H1 (cell line): ENCODE measurements at regions not wholly inside any gene's neighbourhood (a gene's known extent, or its start where the extent isn't known, plus 50 kb on each side); places are given as distances from the start of the nearest gene placed in this dataset.
A peak's percentile ranks its signal among the peaks of the same experiment; 100 is the strongest.

Experiments
- CTCF ChIA-PET: fragments of 300-600 bp; sonication (Branson Sonifier 250); formaldehyde crosslinking; loops from one replicate; lab custom pipeline; 2021; ENCODE audit not compliant: partially characterized antibody; lab: Charles Lee
- POLR2A ChIA-PET: fragments of 300-600 bp; sonication (Branson Sonifier 250); formaldehyde crosslinking; loops from one replicate; lab custom pipeline; 2021; ENCODE audit warnings: inconsistent platforms; ENCODE audit not compliant: partially characterized antibody; lab: Charles Lee
- DNase-seq, 2 experiments: peaks; one replicate each; pipeline versions ENCODE4 v3.0.0 to v3.0.0-alpha.2; 2010 to 2022; ENCODE audit warnings: low spot score in 2 of 2, low read depth in 1 of 2, mixed read lengths in 1 of 2
- FAIRE-seq: peaks from 2 replicates; lab custom pipeline; 2011; peaks lifted over from hg19 to GRCh38; lab: Jason Lieb, UNC
- H2AFZ ChIP-seq: 2 replicates; pipeline ENCODE4 v1.8.1; 2012; ENCODE audit warnings: low read length, inconsistent platforms
- H2AK5ac ChIP-seq: 2 replicates; pipeline ENCODE4 v1.6.1; 2013; ENCODE audit warnings: low read depth, low read length
- H2BK120ac ChIP-seq: replicated peaks from 2 replicates; pipeline ENCODE3; 2013; ENCODE audit warnings: low read depth, low read length, inconsistent platforms
- H2BK12ac ChIP-seq: 2 replicates; pipeline ENCODE4 v1.6.1; 2013; ENCODE audit warnings: low read depth, low read length
- H2BK15ac ChIP-seq: 2 replicates; pipeline ENCODE4 v1.6.1; 2013; ENCODE audit warnings: low read length
- H2BK20ac ChIP-seq: 2 replicates; pipeline ENCODE4 v1.6.1; 2013; ENCODE audit warnings: low read length
- H2BK5ac ChIP-seq: 2 replicates; pipeline ENCODE4 v1.6.1; 2013; ENCODE audit warnings: low read depth, low read length
- H3K14ac ChIP-seq: 2 replicates; pipeline ENCODE4 v1.6.1; 2013; ENCODE audit warnings: inconsistent platforms; ENCODE audit not compliant: insufficient read length
- H3K18ac ChIP-seq: 2 replicates; pipeline ENCODE4 v1.6.1; 2013; ENCODE audit warnings: low read length; ENCODE audit errors: extremely low read depth
- H3K23ac ChIP-seq: 2 replicates; pipeline ENCODE4 v1.6.1; 2013; ENCODE audit warnings: inconsistent platforms; ENCODE audit not compliant: insufficient read length
- H3K23me2 ChIP-seq: 2 replicates; pipeline ENCODE4 v1.6.1; 2013; ENCODE audit warnings: low read depth, low read length
- H3K27ac ChIP-seq: 2 replicates; pipeline ENCODE4 v1.6.1; 2011; ENCODE audit warnings: low read depth, low read length, inconsistent platforms
- H3K27me3 ChIP-seq, 4 experiments: replicated peaks in 1 of 4; 1 replicate in 1 of 4; 2 replicates in 3 of 4; pipeline versions ENCODE4 v1.6.1 to v1.8.1; 2011 to 2013; ENCODE audit warnings: low read length in 3 of 4, mild to moderate bottlenecking in 3 of 4, inconsistent platforms in 2 of 4, mixed read lengths in 2 of 4, moderate library complexity in 1 of 4; ENCODE audit not compliant: control insufficient read depth in 3 of 4, insufficient read depth in 3 of 4; ENCODE audit errors: extremely low read depth in 1 of 4
- H3K36me3 ChIP-seq, 4 experiments: 2 replicates each; pipeline versions ENCODE4 v1.6.1 to v1.8.1; 2011 to 2013; ENCODE audit warnings: mild to moderate bottlenecking in 4 of 4, low read length in 3 of 4, moderate library complexity in 2 of 4, control low read depth in 1 of 4, inconsistent platforms in 1 of 4; ENCODE audit not compliant: insufficient read depth in 4 of 4, control insufficient read depth in 2 of 4
- H3K4ac ChIP-seq: replicated peaks from 2 replicates; pipeline ENCODE3; 2013; ENCODE audit warnings: low read length, low read depth, mixed read lengths, inconsistent platforms; ENCODE audit not compliant: insufficient read length
- H3K4me1 ChIP-seq, 4 experiments: replicated peaks in 1 of 4; 1 replicate in 1 of 4; 2 replicates in 3 of 4; pipeline versions ENCODE4 v1.6.1 to v1.8.1; 2011 to 2013; ENCODE audit warnings: low read length in 3 of 4, inconsistent platforms in 2 of 4, mixed read lengths in 1 of 4; ENCODE audit not compliant: insufficient read depth in 4 of 4, control insufficient read depth in 3 of 4
- H3K4me2 ChIP-seq, 2 experiments: 2 replicates each; pipeline versions ENCODE4 v1.6.1 to v1.8.1; 2011 to 2013; ENCODE audit warnings: low read depth in 2 of 2, low read length in 2 of 2, control low read depth in 1 of 2, inconsistent platforms in 1 of 2, mild to moderate bottlenecking in 1 of 2; ENCODE audit not compliant: insufficient read depth in 1 of 2
- H3K4me3 ChIP-seq, 4 experiments: fragments of 200-600, 300-600 bp in 1 of 4; sonication (generic), shearing (Covaris generic), sonication (Bioruptor Twin) in 1 of 4; 2 replicates each; pipeline versions ENCODE4 v1.5.1 to v1.8.1; 2011 to 2016; ENCODE audit warnings: low read length in 4 of 4, low read depth in 3 of 4, control low read depth in 2 of 4, inconsistent platforms in 2 of 4, mild to moderate bottlenecking in 2 of 4, mixed read lengths in 1 of 4, moderate library complexity in 1 of 4; ENCODE audit not compliant: insufficient read depth in 2 of 4; ENCODE audit errors: extremely low read depth in 1 of 4
- H3K56ac ChIP-seq: replicated peaks from 2 replicates; pipeline ENCODE3; 2013; ENCODE audit warnings: low read depth, mild to moderate bottlenecking, mixed read lengths, low read length, inconsistent platforms; ENCODE audit not compliant: insufficient read length
- H3K79me1 ChIP-seq: 2 replicates; pipeline ENCODE4 v1.6.1; 2013; ENCODE audit warnings: low read depth, low read length, control low read depth
- H3K79me2 ChIP-seq, 2 experiments: 2 replicates each; pipeline versions ENCODE4 v1.6.1 to v1.8.1; 2012 to 2013; ENCODE audit warnings: low read length in 2 of 2, mild to moderate bottlenecking in 2 of 2, inconsistent platforms in 1 of 2; ENCODE audit not compliant: insufficient read depth in 2 of 2, control insufficient read depth in 1 of 2
- H3K9ac ChIP-seq, 4 experiments: replicated peaks in 1 of 4; 1 replicate in 1 of 4; 2 replicates in 3 of 4; pipeline versions ENCODE4 v1.6.1 to v1.8.1; 2011 to 2013; ENCODE audit warnings: low read depth in 3 of 4, low read length in 3 of 4, control low read depth in 2 of 4, mild to moderate bottlenecking in 2 of 4, moderate library complexity in 2 of 4, inconsistent platforms in 1 of 4; ENCODE audit errors: extremely low read depth in 1 of 4
- H3K9me3 ChIP-seq, 2 experiments: 2 replicates each; pipeline versions ENCODE4 v1.6.1 to v1.8.1; 2012 to 2013; ENCODE audit warnings: mild to moderate bottlenecking in 2 of 2, moderate library complexity in 2 of 2, control low read depth in 1 of 2, inconsistent platforms in 1 of 2, low read depth in 1 of 2, low read length in 1 of 2, mixed read lengths in 1 of 2; ENCODE audit not compliant: insufficient read depth in 2 of 2
- H4K20me1 ChIP-seq, 2 experiments: replicated peaks in 1 of 2; 2 replicates each; pipeline versions ENCODE3 to v1.8.1; 2011 to 2013; ENCODE audit warnings: inconsistent platforms in 2 of 2, low read length in 2 of 2, mild to moderate bottlenecking in 1 of 2; ENCODE audit not compliant: insufficient read depth in 2 of 2, control insufficient read depth in 1 of 2
- H4K5ac ChIP-seq: 2 replicates; pipeline ENCODE4 v1.6.1; 2013; ENCODE audit warnings: low read length, low read depth, mixed read lengths, inconsistent platforms; ENCODE audit not compliant: insufficient read length
- H4K8ac ChIP-seq: 2 replicates; pipeline ENCODE4 v1.8.0; 2013; ENCODE audit warnings: mild to moderate bottlenecking, moderate library complexity, low read length, inconsistent platforms; ENCODE audit not compliant: insufficient read depth; ENCODE audit errors: extremely low read depth
- H4K91ac ChIP-seq: replicated peaks from 2 replicates; pipeline ENCODE3; 2013; ENCODE audit warnings: low read length, mixed read lengths, inconsistent platforms; ENCODE audit not compliant: insufficient read length
- CHD1 ChIP-seq: IDR thresholded peaks from 2 replicates; pipeline ENCODE4 v1.6.1; 2012; ENCODE audit warnings: low read depth, low read length, improper control_type of control experiment
- CHD2 ChIP-seq: IDR thresholded peaks from 2 replicates; pipeline ENCODE4 v1.6.1; 2012; ENCODE audit warnings: low read length, improper control_type of control experiment
- HDAC6 ChIP-seq: IDR thresholded peaks from one replicate; pipeline ENCODE4 v1.7.1; 2012; ENCODE audit warnings: low read depth, mild to moderate bottlenecking, inconsistent platforms, low read length, moderate library complexity
- KDM4A ChIP-seq: IDR thresholded peaks from one replicate; pipeline ENCODE4 v1.7.1; 2012; ENCODE audit warnings: low read depth, mild to moderate bottlenecking, moderate library complexity, low read length, inconsistent platforms; ENCODE audit not compliant: severe bottlenecking
- MAFK ChIP-seq: IDR thresholded peaks from 2 replicates; pipeline ENCODE4 v1.6.1; 2012; ENCODE audit warnings: low read depth, mild to moderate bottlenecking, improper control_type of control experiment, low read length
- NRF1 ChIP-seq: IDR thresholded peaks from 2 replicates; pipeline ENCODE4 v1.6.1; 2011; ENCODE audit warnings: mild to moderate bottlenecking, low read depth, low read length, improper control_type of control experiment
- SIN3A ChIP-seq, 2 experiments: IDR thresholded peaks in 1 of 2; conservative IDR thresholded peaks in 1 of 2; 2 replicates each; pipeline ENCODE4 v1.6.1; 2011 to 2012; ENCODE audit warnings: low read length in 2 of 2, improper control_type of control experiment in 1 of 2, low read depth in 1 of 2, mild to moderate bottlenecking in 1 of 2
- SRF ChIP-seq: IDR thresholded peaks from 2 replicates; pipeline ENCODE4 v1.6.1; 2011; ENCODE audit warnings: mild to moderate bottlenecking, low read depth, low read length, moderate library complexity
- TAF7 ChIP-seq: optimal IDR thresholded peaks from 2 replicates; pipeline ENCODE3; 2011; ENCODE audit warnings: low read depth, mild to moderate bottlenecking, inconsistent platforms, low read length, moderate library complexity, borderline replicate concordance
- TEAD4 ChIP-seq: IDR thresholded peaks from 2 replicates; pipeline ENCODE4 v1.6.1; 2012; ENCODE audit warnings: low read depth, low read length, inconsistent platforms, mixed read lengths
- YY1 ChIP-seq: IDR thresholded peaks from 2 replicates; pipeline ENCODE4 v1.6.1; 2011; ENCODE audit warnings: low read depth, mild to moderate bottlenecking, low read length
- WGBS, 2 experiments: shearing (Covaris generic) in 1 of 2; methylation state at CpG; one replicate each; pipeline versions ENCODE4 v1.1.6 to v1.1.7; 2013 to 2015; ENCODE audit warnings: low lambda C conversion rate in 2 of 2, mixed read lengths in 2 of 2, inconsistent platforms in 1 of 2, low coverage in 1 of 2, missing lambda C conversion rate in 1 of 2; ENCODE audit not compliant: insufficient replicate concordance in 2 of 2, insufficient coverage in 1 of 2, insufficient read length in 1 of 2; ENCODE audit errors: extremely low coverage in 1 of 2, missing lambda C conversion rate in 1 of 2; 5-methylcytosine and 5-hydroxymethylcytosine counted together

GRCh38 chr6:26224547-26224912 is 137.3 kb downstream of the HFE start:
- Histone ChIP-seq H3K79me2 (peaks cover 0 to 5% of the 10 kb centered on the region in 2 experiments; a peak in 1 of 4 replicates), H3K18ac (no peak overlapping the region), H2BK20ac (no peak overlapping the region), H4K91ac (no peak overlapping the region), H2BK12ac (no peak overlapping the region; the same call in 1 of the 2 replicates), H2AFZ (no peak overlapping the region), H4K5ac (peak overlapping the region; percentile 99), H3K27ac (peak overlapping the region; percentile 91), H3K14ac (no peak overlapping the region), H3K4me3 (peak overlapping the region; percentile 61 to 94 (median 76)), H2AK5ac (no peak overlapping the region), H3K23me2 (peaks cover 13% of the 10 kb centered on the region), H4K8ac (no peak overlapping the region), H2BK5ac (peak overlapping the region; percentile 80; the same call in 1 of the 2 replicates), H3K36me3 (no peaks in the 10 kb centered on the region), H3K9ac (peak overlapping the region; percentile 82 to 97 (median 85); a peak in 6 of 7 replicates), H3K4ac (no peak overlapping the region), H3K27me3 (no peaks in the 10 kb centered on the region), H3K4me1 (peaks cover 0 to 6% (median 3%) of the 10 kb centered on the region in 4 experiments; a peak in 4 of 7 replicates), H4K20me1 (peaks cover 0 to 2% of the 10 kb centered on the region in 2 experiments)
- ChIA-PET CTCF (interaction anchor here (1.0 to 2.3 kb wide), 7 partner anchors 8 to 60 kb away, joined by 3 to 10 read pairs (median 5); a partner anchor contains a TSS), POLR2A (interaction anchor here (0.8 to 17.1 kb wide), 29 partner anchors 11 to 1669 kb away, joined by 3 to 2731 read pairs (median 14); a partner anchor contains a TSS)
- no peak for DNase-seq
- TF ChIP-seq TEAD4 (no peak), TAF7 (peak; percentile 39), YY1 (no peak), SIN3A (conservative IDR thresholded peaks at IDR 0.05 in 1 of 2, IDR thresholded peaks at IDR 0.05 in 1 of 2; ENCODE audit: low read depth in 1 of 2, low read length in 2 of 2) (no peak), SRF (no peak), KDM4A (no peak), MAFK (no peak), HDAC6 (no peak), NRF1 (no peak), CHD2 (no peak), CHD1 (peak; percentile 69)
- TF ChIP-seq, all 59 proteins: peak for 2
- H3K79me1 ChIP-seq, result no peaks in the 10 kb centered on the region
- H2BK120ac ChIP-seq, result peak overlapping the region; percentile 26
- no peak for FAIRE-seq
- H3K9me3 ChIP-seq, result no peaks in the 10 kb centered on the region
- no peak overlapping the region for H3K23ac ChIP-seq
- no peak overlapping the region for H2BK15ac ChIP-seq
- peak overlapping the region; percentile 62 for H3K56ac ChIP-seq
- WGBS, 2 experiments, result 1% methylated on average over 6 of the region's 6 CpGs; no CpG with 5 or more reads in 1 of the 2 experiments
- peak overlapping the region; percentile 90 to 100 for H3K4me2 ChIP-seq
